GM10248 (cell line): ENCODE measurements at regions not wholly inside any gene's neighbourhood (a gene's known extent, or its start where the extent isn't known, plus 50 kb on each side); places are given as distances from the start of the nearest gene placed in this dataset.

Experiments
- CTCF ChIA-PET: fragments of 300-600 bp; sonication (Branson Sonifier 250); formaldehyde crosslinking; extraction: SDS; loops from one replicate; lab custom pipeline; 2021; ENCODE audit warnings: antibody characterized with exemption; lab: Yijun Ruan, JAX
- POLR2A ChIA-PET: fragments of 350-650 bp; sonication (Branson Sonifier 250); formaldehyde crosslinking; extraction: SDS; loops from one replicate; lab custom pipeline; 2020; ENCODE audit warnings: antibody characterized with exemption; lab: Yijun Ruan, JAX
- DNase-seq: peaks from one replicate; pipeline ENCODE4 v3.0.0; 2012; ENCODE audit errors: extremely low spot score
- TF ChIP-seq, protein P1 (sequence below): IDR thresholded peaks from 2 replicates; pipeline ENCODE4 v1.5.1; 2012; ENCODE audit warnings: mild to moderate bottlenecking, low read depth; ENCODE audit errors: extremely low read depth, missing control alignments, control extremely low read depth

DNA sequence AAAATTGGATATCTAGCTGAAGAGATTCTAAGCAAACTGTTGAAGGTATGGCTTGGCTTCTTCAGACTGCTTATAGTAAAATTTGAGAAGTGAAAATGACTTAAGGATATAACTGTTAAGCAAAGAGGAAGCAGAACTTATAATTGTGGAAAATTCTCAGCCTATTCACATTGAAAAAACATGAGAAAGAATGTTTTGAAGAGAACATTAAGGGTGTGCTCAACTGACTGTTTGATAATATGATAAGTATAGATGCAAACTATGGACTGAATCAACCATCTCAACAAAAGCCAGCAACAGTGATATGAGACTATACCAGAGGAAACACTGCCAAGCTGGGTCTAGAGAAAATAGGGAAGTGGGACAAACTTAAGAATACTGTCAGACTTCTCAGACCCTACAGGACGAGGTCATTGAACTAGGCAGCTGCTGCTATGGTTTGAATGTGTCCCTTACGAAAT, 133.1 kb upstream of the PPP1R3A start:
- TF ChIP-seq, protein P1, sequence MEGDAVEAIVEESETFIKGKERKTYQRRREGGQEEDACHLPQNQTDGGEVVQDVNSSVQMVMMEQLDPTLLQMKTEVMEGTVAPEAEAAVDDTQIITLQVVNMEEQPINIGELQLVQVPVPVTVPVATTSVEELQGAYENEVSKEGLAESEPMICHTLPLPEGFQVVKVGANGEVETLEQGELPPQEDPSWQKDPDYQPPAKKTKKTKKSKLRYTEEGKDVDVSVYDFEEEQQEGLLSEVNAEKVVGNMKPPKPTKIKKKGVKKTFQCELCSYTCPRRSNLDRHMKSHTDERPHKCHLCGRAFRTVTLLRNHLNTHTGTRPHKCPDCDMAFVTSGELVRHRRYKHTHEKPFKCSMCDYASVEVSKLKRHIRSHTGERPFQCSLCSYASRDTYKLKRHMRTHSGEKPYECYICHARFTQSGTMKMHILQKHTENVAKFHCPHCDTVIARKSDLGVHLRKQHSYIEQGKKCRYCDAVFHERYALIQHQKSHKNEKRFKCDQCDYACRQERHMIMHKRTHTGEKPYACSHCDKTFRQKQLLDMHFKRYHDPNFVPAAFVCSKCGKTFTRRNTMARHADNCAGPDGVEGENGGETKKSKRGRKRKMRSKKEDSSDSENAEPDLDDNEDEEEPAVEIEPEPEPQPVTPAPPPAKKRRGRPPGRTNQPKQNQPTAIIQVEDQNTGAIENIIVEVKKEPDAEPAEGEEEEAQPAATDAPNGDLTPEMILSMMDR, result no peak
- peak; percentile 23 for DNase-seq
- POLR2A ChIA-PET, result no interaction called here
- CTCF ChIA-PET, result interaction anchor here (1.1 to 1.2 kb wide), 2 partner anchors 16 to 29 kb away, joined by 3 to 5 read pairs; no protein-coding TSS in a partner anchor

DNA sequence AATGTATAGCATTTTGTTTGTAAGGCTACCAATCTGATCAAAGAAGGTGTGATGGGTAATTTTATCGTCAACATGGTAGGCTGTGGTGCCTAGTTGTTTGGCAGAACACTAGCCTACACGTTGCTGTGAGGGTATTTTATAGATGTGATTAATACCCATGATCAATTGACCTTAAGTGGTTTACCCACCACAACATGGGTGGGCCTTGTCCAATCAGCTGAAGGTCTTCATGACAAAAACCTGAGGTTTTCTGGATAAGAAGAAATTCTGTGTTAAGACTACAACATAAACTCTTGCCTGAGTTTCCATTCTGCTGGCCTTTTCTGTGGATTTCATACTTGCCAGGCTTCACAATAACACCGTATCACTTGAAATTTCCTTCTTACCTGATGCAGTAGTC, 131.8 kb upstream of the PPP1R3A start:
- ChIA-PET CTCF (no interaction called here), POLR2A (no interaction called here)
- no peak for DNase-seq
- TF ChIP-seq, protein P1, result no peak

DNA sequence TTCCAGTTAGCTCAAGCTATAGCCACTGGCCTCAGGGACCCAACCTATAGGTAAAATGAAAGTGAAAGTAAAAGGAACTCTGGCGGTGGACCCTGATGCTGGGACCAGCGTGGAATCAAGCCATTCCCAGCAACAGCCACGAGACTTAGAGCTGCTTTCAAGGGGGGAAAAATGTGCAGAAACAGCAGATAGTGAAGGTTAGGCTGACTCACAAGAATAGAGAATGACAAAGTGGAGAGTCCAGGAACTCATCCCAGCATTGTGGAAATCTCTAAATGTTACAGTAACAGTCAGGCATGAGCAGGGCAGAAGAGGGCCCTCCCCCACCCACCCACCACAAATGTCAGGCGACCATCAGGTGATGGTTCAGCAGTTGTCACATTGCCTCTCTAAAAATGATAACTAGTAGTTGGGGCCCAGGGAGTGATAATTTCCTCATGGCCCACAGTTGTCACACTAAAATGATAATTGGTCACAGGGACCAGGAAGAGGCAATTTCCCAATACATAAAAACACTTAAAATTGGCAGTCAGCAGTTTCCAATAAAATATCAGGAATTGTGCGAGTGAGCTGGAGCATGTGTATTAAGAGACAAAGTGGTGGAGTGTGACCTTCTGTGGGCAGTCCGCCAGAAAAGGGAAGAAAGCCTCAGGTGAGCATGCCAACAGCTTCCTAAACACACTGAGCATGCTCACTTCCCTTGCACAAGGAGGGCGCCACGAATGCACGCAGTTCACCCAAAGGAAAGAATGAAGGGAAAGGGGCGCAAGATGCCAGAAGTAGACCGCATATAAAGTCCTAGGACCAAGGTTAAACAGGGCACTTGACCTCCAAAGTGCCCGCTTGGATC, 129.8 kb upstream of the PPP1R3A start:
- ChIA-PET POLR2A (no interaction called here), CTCF (interaction anchor here (1.4 kb wide), 1 partner anchor 22 kb away, joined by 4 read pairs; no protein-coding TSS in a partner anchor)
- TF ChIP-seq, protein P1, result no peak
- no peak for DNase-seq

DNA sequence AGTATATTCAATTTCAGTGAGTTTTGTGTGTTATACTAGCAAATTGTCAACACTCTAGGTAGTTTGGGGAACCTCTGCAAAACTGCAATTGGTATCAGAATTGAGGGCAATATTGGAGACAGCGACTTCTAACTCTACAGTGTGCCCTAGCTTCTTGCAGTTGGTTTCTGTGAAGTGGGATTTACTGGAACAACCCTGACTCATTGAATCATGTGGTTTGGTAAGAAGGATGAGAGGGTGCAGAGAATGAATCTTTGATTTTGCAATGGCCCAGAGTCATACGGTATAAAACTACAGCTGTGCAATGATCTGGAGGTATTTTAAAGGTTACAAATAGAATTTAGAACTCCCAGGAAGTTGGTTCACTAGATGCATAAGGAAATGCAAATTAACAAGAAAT, 129.1 kb upstream of the PPP1R3A start:
- TF ChIP-seq, protein P1, result no peak
- POLR2A ChIA-PET, result no interaction called here
- no peak for DNase-seq
- CTCF ChIA-PET, result no interaction called here

DNA sequence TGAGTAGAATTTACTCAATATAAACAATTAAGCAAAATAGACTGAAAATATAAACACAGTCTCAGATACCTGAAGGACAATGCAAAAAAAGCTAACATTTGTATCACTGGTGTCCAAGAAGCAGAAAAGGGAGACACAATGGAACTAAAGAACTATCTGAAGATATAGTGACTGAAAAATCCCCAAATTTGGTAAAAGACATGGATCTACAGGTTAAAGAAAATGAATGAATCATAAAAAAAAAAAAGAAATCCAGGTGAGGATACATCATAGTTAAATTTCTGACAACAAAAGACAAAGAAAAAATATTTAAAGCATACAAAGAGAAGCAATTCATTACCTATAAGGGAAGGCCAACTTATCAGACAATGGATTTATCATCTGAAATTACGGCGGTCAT, 114.7 kb upstream of the PPP1R3A start:
- no peak for DNase-seq
- POLR2A ChIA-PET, result no interaction called here
- TF ChIP-seq, protein P1, result no peak
- CTCF ChIA-PET, result no interaction called here

DNA sequence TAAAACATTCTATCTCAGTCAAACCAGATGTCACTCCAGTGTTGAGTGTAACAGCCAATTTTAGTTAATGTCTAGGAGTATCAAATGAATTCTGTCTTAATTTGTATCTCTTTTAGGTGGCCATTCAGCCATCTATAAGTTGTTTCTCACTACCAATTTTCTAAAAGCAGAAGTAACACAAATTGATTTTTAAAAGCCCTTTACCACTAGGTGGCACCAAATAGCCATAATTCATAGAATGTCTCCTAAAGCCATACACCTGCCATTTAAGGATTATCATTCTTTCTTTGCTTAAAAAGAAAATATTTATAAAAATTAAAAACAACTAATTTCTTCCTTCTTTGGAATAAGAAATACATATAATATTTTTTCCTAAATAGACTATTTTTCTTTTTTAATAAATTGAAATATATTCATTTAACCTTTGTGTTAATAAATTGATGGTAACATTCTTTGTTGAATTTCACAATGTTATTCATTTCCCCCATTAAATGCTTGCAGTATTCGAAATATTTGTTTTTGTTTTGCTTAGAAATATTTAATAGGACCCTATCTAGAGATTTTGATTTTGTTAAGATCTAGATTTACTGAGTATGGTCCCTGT, 107.8 kb upstream of the PPP1R3A start:
- POLR2A ChIA-PET, result no interaction called here
- TF ChIP-seq, protein P1, result peak; percentile 54
- CTCF ChIA-PET, result interaction anchor here (0.8 to 2.3 kb wide), 8 partner anchors 9 to 1828 kb away, joined by 3 to 8 read pairs (median 4); no protein-coding TSS in a partner anchor
- DNase-seq, result peak; percentile 31
